HG03103 (cell line): ENCODE measurements at regions not wholly inside any gene's neighbourhood (a gene's known extent, or its start where the extent isn't known, plus 50 kb on each side); places are given as distances from the start of the nearest gene placed in this dataset.

Source experiments
- ATAC-seq: cut with Tn5 transposase; IDR thresholded peaks from one replicate; pipeline ENCODE4 v1.9.1; 2021; ENCODE audit warnings: low read depth; ENCODE audit not compliant: unreplicated experiment

DNA sequence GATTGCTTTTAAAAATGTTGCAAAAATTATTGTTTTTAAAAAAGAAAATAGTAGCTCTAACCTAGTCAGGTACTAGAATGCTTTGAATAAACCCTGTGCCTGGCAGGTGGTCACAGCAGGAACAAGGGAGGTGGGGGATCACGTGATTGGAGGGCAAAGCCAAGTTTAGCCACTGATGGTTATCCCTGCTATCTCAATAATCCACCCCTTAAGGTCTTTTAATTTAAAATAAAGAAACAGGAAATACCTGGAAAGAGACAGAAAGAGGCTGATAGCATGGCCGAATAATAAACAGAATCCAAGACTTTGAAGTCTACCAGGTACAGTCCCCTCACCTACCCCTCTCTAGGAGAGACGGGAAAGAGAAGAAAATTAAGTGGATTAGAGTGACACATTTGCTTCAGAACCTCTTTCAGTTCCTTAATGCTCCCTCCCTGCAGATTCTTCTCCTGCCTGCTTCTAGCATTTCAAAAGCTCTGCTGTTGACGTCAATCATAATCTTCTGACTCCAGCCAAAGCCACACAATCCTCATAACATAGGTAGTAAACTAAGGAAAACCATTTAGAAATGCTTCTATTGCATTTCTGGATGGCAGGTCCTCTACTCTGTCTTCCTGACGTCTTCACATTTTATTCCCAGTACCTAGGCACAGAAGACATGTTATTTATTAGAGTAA, 303.4 kb upstream of the MME start:
- no peak for ATAC-seq

DNA sequence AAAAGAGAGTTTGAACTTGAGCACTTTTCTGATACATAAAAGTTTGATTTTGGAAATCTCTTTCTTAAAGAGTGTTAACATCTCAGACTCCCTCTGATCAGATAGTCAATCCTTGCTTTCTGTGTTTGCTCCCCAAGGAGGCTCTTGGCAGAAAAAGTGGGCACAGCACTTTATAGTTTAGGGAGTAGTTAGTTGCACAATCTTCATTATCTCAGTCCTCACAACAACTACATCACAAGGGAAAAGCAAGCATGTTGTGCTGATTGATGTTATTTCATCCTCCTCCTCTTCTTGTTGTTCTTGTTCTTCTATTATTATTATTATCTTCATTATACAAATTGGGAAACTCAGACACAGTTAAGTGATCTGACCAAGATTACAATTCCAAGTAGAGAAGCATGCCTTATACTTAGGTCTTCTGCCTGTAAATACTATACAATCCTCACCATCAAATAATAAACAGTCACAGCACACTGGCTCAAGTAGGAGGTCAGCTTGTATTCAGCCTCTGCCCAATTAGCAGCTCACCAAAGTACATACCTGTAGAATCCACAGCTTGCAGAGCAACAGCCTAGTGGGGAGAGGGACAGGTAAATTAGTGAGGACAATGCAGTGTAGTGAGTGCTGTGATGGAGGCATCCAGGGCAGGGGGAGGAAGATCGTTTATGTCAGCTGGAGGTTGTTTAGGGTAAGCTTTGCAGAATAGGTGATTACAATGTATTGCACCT, 304.1 kb upstream of the MME start:
- ATAC-seq, result no peak

DNA sequence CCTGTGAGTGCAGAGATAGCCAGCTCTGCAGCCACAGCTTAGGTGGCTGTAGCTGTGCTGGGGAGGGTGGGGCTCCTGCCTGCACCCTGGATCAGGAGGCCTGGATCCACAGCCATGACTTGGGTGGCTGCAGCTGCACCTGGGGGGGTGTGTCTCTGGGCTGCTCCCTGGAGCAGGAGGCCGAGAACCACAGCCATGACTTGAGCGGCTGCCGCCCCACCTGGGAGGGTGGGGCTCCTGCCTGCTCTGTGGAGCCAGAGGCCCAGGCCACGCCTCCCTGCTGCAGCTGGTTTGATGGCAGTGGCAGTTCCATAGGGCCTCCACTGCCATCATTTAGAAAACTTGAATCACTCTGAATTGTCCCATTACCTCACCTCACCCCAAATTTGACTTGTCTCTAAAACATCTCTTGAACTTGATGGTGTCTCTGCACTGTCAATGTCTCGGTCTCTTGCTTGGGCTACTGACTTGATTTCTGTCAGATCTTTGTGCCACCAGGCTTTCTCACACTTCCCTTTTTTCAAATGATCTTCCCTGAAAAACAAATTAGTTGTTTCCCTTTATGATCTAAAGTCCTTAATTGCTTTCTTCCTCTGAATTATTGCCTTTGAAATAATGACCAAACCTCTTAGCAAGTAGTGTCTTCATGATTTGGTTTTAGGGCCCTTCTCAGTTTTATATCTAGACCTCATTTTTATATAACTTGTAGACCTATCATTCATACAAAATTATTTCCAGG, 313.2 kb upstream of the MME start:
- no peak for ATAC-seq

DNA sequence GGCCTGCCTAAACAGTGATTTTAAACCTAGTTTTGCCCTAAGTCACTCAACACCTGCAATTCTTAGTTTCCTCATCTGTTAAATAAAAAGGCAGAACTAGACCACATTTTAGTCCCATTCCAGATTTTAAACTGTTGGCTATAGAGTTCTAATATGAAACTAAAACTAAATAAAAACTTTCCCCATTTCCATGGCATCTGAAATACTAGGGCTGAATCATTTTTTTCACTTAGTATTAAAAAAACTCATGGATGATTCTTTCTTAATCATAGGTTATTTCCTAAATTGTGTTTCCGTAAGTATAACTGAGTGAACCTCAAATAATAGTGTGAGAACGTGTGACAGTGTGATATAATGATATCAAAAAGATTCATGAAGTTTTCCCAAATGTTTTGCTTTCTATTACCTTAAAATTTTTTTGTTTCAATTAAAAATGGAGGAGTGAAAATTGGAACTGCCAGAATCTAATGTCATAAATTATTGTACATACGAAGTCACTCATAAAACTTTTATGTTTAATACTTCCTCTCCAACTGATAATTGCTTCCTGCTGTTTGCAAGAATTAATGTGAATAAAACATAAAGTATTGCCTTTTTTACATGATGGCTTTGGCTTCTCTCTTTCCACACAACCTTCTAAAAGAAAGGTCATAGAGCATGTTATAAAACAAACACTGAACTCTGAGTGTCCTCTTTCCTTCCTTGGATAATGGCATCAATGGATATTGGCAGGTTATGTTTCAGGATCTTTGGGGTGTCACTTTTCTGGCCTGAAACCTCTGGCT, 315.1 kb upstream of the MME start:
- ATAC-seq, result no peak

- no peak for ATAC-seq
Measured at GRCh38 chr3:154762486-154762885, 317.6 kb upstream of the MME start.

- ATAC-seq, result no peak
Measured at GRCh38 chr3:154759966-154760365, 320.2 kb upstream of the MME start.

GRCh38 chr3:154758109-154758868, 321.8 kb upstream of the MME start:
- no peak for ATAC-seq

DNA sequence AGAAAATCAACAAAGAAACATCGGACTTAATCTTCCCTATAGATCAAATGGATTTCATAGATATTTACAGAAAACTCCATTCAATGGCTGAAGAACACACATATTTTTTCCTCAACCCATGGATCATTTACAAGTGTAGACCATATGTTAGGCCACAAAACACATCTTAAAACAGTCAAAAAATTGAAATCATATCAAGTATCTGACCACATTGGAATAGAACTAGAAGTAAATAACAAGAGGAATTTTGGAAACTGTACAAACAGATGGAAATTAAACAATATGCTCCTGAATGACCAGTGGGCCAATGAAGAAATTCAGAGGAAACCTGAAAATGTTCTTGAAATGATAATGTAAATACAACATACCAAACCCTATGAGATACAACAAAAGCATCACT, 323.1 kb upstream of the GPR149 start:
- no peak for ATAC-seq

DNA sequence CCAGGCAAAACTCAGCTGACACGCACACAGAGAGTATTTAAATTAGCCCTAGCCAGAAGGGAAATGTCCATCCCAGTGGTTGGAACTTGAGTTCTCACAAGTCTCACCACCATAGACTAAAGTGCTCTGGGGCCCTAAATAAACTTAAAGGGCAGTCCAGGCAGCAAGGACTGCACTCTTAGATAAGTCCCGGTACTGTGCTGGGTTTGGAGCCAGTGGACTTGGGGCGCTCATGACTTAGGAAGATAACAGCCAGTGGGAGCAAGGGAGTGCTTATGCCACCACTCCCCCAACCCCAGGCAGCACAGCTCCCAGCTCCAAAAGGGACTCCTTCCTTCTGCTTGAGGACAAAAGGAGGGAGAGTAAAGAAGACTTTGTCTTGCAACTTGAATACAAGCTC, 319.5 kb upstream of the GPR149 start:
- ATAC-seq, result no peak

DNA sequence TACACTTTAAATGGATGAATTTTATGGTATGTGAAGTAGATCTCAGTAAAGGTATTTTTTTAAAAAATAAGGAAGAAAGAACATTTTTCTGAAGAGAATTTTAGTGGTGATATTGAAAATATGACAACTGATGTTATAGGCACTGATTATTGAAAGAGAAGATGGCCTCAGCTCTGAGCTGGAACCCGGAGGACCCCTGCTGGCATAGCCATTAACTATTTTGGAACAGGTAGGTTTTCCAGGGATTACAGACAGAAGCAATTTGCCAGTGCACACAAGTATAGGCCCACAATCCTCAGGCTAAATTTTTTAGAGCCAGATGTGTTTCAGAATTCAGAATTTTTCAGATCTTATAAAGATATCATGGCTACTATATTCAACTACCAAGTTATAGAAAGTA, 315.9 kb upstream of the GPR149 start:
- ATAC-seq, result no peak

DNA sequence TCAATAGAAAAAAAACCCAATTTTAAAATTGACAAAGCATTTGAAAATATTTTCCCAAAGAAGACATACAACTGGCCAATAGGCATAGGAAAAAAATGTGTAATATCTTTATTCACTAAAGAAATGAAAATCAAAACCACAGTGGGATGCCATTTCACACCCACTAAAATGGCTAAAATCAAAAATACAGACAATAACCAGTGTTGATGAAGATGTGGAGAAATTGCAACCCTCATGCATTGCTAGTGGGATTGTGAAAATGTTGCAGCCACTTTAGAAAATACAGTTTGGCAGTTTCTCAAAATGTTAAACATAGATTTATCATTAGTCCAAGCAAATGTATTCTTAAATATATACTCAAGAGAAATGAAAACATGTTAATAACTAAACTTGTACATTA, 315.1 kb upstream of the GPR149 start:
- no peak for ATAC-seq

- no peak for ATAC-seq
Measured at GRCh38 chr3:154743418-154743817, 313.4 kb upstream of the GPR149 start.

GRCh38 chr3:154734468-154734867, 304.5 kb upstream of the GPR149 start:
- ATAC-seq, result no peak

- no peak for ATAC-seq
Measured at GRCh38 chr3:154730186-154730585, 300.2 kb upstream of the GPR149 start.

GRCh38 chr3:154729741-154730140, 299.8 kb upstream of the GPR149 start:
- ATAC-seq, result no peak

DNA sequence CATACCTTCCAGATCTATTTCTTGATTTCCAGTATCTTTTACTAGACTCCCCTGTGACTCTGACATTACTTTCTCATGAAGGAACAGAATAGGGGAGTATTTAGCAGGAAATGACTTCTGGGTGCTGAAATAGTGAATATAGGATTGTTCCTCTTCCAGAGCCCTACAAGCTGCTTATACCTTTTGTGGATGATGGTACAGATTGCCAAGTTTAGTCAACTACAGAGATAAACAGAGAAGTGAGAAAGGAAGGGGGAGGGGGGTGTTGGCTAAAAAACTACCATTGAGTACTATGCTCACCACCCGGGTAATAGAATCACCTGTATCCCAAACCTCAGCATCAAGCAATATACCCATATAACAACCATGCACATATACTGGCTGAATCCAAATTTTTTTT, 298.3 kb upstream of the GPR149 start:
- ATAC-seq, result no peak

DNA sequence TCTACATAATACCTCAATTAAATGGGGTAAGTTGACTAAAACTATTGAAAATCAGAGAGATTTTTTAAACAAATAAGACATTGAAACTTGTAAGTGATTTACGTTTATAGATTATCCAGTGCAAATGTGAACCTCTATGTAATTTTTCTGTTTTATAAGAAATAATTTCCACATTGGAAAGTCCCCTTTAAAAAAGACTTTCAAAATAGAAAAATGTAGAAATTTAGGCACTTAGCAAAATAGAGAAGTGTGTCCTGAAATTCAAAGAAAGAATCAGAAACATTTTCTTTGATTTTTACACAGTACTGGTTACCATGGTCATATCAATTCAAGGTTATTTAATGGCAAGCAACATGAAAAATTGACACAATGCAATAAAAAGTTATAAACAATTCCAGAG, 290.9 kb upstream of the GPR149 start:
- no peak for ATAC-seq

DNA sequence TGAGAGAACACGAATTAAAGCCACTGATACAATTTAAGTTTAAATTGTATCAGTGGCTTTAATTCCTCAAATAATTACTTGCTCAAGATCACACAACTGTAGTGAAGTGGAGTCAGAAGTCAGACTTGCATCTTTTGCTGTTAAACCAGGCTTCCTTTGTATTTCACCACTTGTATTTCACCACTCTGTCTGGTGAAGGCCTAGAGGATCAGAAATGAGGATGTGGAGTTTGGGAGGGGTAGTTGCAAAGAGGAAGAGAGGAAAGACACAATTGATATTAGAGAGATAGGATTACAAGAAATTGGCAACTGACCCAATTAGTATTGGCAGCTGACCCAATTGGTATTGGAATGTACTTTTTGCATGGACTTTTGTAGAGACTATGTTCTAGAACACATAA, 288.1 kb upstream of the GPR149 start:
- ATAC-seq, result no peak

- ATAC-seq, result no peak
Measured at GRCh38 chr3:154716170-154716569, 286.2 kb upstream of the GPR149 start.

DNA sequence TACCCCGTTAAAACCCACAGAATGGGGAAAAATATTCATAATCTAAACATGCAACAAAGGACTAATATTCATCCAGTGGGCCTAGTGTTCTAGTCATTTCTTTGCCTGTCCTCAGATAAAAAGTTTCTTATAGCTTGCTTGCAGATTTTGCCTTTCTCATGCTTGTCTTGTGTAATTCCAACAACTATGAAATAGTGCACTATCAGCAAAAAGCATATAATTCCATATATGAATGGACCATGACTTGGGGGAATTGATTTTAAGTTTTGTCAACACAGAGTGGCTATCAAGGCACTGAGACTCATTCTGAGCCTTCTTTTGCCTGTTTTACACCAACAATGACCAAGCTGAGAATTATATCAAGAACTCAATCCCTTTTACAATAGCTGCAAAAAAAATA, 278.6 kb upstream of the GPR149 start:
- ATAC-seq, result no peak
